ENCODE measurements at regions not wholly inside any gene's neighbourhood (a gene's known extent, or its start where the extent isn't known, plus 50 kb on each side); places are given as distances from the start of the nearest gene placed in this dataset.

- TF ChIP-seq POLR2A (IDR thresholded peaks at IDR 0.05) = no peak
- no peak for TF ChIP-seq CTCF (IDR thresholded peaks at IDR 0.05)
Measured at GRCh38 chr15:29458361-29458760, 188.7 kb upstream of the NSMCE3 start.

Measured in vagina (tissue), 2 donors.